Loucy (cell line): ENCODE measurements at regions not wholly inside any gene's neighbourhood (a gene's known extent, or its start where the extent isn't known, plus 50 kb on each side); places are given as distances from the start of the nearest gene placed in this dataset.

Experiments used
- EZH2phosphoT487 ChIP-seq: fragments of 200-600 bp; IDR thresholded peaks from 2 replicates; pipeline ENCODE4 v1.6.1; 2018; ENCODE audit warnings: antibody characterized with exemption, mild to moderate bottlenecking, moderate library complexity, borderline replicate concordance
- TF ChIP-seq, protein P1 (sequence below): fragments of 200-600 bp; sonication (generic); conservative IDR thresholded peaks from 2 replicates; pipeline ENCODE4 v1.5.1; 2014; ENCODE audit warnings: mild to moderate bottlenecking, antibody characterized with exemption, low read length

DNA sequence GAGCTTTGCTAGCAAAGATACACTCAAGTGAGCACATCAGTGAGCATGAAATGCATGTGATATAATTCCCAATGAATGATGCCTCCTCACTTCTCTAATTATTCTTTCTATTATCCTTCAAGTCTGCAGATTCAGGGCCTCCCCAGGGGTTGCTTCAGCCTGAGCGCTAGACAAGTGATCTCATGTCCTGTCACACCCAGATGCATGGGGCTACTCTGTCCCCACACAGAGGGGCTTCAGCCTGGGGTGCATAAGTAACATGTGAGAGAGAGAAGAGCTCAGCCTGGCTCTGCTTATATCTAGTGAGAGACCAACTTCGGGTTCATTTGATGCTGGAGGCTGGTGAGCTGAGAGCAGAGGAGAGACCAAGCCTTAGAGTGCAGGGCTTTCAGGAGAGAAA lies 85.2 kb downstream of the VPREB1 start:
- TF ChIP-seq, protein P1, sequence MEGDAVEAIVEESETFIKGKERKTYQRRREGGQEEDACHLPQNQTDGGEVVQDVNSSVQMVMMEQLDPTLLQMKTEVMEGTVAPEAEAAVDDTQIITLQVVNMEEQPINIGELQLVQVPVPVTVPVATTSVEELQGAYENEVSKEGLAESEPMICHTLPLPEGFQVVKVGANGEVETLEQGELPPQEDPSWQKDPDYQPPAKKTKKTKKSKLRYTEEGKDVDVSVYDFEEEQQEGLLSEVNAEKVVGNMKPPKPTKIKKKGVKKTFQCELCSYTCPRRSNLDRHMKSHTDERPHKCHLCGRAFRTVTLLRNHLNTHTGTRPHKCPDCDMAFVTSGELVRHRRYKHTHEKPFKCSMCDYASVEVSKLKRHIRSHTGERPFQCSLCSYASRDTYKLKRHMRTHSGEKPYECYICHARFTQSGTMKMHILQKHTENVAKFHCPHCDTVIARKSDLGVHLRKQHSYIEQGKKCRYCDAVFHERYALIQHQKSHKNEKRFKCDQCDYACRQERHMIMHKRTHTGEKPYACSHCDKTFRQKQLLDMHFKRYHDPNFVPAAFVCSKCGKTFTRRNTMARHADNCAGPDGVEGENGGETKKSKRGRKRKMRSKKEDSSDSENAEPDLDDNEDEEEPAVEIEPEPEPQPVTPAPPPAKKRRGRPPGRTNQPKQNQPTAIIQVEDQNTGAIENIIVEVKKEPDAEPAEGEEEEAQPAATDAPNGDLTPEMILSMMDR, result no peak
- TF ChIP-seq EZH2phosphoT487, result no peak
